HG03354 (cell line): ENCODE measurements at regions not wholly inside any gene's neighbourhood (a gene's known extent, or its start where the extent isn't known, plus 50 kb on each side); places are given as distances from the start of the nearest gene placed in this dataset.

Source experiments
- ATAC-seq: cut with Tn5 transposase; IDR thresholded peaks from one replicate; pipeline ENCODE4 v1.9.1; 2021; ENCODE audit warnings: mild to moderate bottlenecking; ENCODE audit not compliant: unreplicated experiment, poor library complexity, severe bottlenecking

DNA sequence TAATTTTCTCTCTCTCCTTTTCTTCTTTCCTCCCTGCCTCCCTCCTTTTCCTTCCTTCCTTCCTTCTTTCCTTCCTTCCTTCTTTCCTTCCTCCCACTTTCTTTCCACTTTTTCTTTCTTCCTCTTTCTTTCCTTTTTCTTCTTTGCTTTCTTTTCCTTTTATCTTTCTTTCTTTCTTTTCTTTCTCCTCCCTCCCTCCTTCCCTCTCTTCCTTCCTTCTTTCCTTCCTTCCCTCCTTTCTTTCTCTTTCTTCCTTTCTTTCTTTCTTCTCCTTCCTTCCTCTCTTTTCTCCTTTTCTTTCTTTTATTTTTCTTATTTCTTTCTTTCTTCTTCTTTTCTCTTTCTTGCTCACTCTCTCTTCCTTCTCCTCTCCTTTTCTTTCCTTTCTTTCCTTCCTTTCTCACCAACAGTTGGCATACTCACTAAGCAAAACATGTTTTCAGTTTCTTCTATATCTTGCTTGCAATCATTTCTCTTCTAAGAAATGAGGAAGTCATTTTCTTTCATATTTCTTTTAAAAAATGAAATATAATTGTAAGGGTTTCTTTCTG lies 97.1 kb upstream of the MAF start:
- ATAC-seq, result no peak

DNA sequence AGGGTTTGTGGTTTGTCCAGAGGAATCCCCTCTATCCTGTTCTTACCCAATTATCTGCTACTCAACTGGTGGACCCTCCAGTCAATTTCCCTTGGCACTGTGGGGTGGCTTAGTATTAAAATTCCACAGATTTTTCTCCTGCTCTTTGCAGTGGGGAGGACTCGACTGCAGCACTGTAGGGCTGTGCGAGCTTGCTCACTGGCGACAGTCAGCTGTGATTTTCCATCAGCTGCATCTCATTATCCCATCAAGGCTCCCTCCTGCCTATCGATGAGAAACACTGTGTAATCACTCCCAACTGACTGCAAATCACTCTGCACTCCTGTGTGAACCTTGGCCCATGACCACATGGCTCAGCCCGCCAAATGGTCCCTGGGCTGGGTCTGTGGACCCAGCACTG lies 90.5 kb upstream of the MAF start:
- no peak for ATAC-seq

DNA sequence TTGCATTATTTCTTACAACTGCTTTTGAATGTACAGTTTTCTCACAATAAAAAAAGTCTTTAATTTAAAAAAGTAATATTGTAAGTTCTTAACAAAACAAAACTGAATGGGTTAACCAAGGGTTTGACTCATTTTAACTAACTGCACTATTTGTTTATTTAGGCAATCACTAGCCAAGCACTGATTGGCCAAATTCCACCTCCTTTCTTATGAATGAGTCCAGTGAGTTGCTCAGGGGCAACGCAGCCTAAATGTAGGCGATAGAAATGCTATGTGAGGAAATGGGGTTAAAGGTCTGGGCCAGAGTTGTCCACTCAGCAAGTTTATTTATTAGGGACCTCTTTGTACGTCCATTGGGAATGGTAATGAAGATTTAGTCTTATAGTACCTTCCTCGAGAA lies 89.6 kb upstream of the MAF start:
- ATAC-seq, result no peak

DNA sequence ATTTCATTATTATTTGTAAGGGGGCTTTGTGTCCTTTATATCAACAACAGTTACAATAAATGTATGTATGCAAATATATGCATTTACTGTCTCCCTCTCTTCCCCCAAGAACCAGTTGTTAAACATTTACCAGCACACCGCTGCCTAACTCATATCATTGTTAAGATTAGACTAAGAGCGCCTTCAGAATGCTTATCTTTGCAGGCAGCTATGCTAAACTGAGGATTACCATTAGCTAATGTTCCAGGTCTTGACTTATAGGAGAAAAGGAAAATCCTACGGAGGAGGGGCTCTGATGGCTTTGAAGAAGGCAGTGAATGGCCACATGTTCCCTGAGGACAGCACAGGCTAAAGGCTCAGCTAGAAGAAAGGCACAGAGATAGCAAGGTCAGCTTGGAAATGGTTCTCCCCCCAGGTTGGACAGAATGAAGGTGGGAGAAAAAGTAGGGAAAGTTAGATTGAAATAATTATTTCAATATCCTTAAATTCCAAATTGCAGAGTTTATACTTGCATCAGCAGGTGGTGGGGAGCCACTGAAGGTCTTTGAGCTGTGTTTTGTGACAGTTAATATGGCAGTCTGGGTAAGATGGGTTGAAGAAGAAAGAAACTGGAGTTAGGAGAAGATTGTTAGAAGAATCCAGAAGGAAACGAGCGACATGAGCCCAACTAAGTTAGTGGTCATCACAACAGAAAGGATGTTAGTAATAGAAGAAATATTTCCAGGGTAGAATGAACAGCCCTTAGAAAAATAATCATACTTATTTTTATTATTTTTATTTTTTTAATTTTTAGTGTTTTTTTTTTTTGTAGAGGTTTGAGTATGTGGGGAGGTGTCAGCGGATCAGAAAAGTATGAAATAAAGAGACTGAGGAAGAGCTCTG lies 87.0 kb upstream of the MAF start:
- no peak for ATAC-seq

DNA sequence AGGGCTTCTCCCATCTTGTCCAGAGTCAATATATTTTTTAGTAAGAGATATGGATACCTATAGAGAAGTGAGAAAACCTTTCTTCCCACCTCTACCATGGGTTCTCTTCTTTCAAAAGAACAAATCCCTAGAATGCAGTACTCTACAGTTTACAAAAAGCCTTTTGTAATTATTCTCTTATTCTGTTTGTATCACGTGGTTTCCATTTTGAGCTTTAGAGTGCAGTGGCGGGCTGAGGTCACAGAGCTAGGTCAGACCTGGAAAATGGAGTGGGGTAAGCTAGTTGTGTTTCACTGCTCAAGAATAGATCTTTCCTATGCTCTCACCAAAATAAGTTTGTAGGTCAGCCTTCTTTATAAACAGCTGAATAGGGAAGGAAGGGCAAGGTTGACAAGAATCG lies 85.3 kb upstream of the MAF start:
- no peak for ATAC-seq

DNA sequence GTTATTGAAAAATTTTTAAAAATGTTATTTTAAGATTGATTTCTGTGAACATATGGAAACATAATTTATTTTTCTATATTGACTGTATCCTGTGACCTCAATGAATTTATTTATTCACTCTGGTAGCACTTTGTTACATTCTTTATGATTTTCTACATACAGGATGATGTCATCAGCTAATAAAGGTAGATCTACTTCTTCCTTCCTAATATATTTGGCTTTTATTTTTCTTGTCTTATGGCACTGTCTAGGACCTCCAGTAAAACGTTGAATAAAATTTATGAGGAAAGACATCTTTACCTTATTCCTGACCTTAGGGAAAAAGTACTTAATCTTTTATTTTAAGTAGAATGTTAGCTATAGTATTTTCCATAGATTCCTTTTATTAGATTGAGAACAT lies 78.8 kb upstream of the MAF start:
- ATAC-seq, result no peak

DNA sequence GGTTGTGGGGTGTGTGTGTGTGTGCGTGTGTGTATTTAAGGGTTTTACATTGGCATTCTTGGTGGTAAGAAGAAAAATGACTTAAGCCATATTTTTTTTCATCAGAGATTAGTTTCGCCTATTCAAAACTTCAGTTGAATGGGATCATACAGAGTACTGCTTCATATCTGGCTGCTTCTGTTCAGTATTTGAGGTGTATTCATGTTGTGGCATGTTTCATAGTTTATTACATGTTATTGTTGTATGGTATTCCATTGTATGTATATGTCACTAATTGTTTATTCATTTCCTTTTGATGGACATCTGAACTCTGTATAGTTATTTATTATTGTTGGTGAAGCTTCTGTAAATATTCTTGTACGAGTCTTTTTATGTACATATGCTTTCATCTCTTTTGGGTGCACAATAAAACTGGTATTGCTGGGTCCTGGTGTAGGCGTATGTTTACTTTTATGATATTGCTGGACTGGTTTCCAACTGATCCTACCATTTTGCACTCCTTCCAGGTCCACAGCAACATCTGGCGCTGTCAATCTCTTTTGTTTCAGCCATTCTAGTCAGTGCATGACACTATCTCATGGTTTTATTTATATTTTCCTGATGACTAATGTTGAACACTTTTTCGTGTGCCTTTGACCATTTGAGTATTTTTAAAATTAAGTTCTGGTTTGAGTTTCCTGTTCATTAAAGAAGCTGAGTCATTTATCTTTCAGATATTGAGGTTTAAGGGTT lies 77.4 kb upstream of the MAF start:
- no peak for ATAC-seq

DNA sequence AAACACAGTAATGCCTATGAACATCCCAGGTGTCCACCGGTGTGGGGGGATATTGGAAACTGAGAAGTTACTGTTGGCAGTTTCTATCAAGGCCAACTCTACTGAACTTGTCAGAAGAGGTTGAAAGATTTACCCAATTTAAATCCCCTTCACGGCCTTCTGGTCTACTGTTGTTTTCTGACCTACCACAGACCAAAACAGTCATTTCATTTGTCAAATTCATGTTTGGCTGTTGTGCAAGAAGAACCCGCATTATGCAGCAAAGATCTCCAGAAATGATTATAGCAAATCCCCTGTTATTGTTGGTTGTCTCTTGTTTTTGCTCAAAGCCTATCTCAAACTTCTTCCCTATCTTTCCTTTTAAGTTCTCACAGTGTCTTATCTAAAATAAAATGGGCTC lies 73.1 kb upstream of the MAF start:
- no peak for ATAC-seq

DNA sequence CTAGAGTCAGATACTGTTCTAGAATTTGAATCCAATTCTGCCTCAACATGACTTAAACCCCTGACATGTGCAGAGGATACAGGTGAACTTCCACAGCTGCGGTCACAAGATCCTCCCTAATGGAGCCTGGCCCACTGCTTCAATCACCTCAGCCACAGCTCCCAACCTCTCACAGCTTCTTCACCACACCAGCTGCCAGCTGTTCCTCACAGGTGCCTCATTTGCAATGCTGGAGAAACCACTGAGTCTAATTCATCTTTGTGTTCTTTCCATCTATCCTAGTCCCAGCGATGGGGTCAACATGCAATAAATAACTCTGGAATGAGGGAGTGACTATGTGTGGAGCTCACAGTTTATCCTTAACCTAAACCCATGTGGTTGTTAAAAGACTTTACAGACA lies 72.0 kb upstream of the MAF start:
- ATAC-seq, result no peak

DNA sequence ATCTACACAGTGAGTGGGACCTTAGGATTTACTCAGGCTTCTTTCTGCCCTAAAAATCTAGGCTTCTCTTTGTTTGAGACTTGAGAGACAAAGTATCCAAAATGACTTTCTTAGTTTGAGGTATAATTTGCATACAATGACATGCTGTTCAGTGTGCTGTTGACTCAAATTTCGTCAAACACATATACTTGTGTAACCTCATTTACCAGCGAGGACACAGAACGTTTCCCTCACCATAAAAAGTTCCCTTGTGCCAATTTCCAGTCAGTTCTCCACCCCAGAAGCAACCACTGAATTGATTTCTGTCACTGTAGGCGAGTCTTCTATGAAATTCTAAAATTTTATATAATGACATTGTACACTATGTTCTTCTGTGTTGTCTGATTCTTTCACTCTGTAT lies 68.0 kb upstream of the MAF start:
- ATAC-seq, result no peak

DNA sequence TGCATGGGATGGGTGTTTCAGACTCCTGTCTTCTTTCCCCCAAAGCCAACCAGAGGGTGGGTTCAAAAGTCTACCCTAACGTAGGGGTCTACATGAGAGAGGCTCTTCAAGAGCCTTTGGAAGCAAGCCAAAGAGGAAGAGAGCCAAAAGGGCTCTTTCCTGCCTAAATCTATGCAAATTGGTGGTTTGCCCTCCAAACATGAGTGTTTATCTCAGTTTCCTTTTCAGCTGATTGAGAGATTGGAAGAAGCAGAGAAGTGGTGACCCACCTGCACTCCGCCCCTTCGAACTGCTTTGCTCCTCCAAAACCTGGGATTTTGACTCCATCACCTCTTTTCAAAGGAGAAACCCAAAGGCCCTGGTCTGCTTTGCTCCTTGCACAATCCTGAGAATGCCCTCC lies 65.4 kb upstream of the MAF start:
- no peak for ATAC-seq

DNA sequence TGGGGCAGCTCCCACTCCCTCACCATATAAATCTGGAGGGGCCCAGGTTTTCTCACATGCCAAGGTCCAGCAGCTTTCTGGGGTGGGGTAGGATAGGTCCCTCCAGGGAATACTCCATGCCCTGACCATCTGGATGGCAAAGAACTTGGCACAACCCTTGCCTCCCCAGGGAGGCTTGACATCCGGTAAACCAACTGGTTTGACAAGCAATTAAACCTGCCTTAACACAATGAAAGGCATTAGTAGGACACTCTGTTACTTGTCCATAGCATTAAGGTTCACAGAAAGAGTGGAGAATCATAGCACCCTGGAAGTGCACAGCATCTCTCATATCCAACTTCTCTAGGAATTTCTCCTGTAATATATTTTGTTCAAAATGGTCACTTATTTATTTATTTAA lies 63.9 kb upstream of the MAF start:
- no peak for ATAC-seq

DNA sequence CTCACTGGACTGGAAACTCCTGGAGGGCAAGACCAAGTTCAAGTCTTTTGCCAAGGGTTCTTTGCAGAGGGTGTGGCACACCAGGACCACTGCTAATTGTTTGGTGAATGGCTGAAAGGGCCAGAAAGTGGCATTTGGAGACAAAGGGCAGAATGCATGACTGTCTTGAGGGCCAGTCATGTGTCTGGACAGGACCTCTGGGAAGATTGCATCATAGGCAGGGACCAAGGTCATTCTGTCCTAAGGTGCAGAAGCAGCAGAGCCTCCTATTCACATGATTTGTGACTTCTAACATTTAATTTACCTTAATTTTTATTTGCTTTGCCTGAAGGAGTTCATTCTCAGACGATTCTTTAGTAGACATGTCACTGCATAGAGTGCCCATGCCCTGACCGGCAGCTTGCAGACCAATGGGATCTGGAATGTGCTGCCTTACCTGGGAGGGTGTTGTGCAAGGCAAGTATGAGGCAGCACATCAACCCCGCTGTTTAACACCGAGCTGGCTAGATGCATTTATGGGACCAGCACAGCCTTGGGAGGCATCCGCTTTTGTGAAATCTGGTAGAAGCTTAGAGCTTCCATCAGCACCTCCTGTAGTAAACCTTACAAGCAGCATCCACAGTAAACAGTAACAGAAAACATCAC lies 62.3 kb upstream of the MAF start:
- ATAC-seq, result no peak

DNA sequence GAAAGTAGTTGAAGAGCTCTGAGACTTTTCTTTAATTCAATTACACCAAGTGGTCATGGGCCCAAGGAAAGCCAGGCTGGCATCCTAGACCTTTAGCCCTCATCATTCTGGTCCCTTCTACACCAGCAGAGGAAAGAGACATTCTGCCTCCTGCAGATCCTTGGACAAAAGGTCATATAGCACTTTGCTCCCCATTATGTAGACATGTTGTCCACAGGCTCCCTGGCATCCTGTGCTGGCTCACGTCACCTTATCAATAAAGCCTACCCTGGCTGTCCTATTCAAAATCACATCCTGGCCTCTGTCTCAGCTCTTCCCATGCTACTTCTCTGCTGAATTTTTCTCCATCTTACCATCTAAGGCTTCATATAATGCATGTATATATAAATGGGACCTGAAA lies 61.6 kb upstream of the MAF start:
- ATAC-seq, result no peak

DNA sequence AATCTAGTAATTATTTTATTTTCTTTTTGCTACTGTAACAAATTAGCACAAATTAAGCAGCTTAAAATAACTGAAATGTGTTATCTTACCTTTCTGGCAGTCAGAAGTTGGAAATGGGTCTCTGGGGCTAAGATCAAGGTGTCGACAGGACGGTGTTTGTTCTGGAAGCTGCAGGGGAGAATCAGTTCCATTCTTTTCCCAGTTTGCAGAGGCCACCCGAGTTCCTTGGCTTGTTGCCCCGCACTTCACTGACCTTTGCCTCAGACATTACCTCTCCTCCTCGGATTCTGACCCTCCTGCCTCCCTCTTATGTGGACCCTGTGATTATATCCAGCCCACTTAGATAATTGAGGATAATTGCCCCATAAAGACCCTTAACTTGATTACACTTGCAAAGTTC lies 61.0 kb upstream of the MAF start:
- no peak for ATAC-seq

DNA sequence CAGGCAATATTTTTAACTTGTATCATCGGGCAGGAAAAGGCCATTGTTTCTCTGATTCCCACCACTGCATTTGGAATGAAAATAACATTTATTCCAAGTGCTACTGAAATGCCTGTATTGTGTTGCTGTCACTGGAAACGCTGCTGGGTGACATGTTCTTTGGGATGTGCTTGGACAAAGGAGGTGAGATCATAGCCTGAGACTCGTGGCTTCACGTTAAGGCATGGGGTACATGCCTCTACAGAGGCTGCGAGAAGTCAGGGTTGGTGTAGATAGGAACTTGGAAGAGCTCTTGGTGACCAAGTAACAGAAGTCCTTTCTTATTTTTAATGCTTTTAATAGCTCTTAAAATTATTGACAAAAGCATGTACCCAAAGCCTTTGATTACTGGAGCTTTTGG lies 58.8 kb upstream of the MAF start:
- no peak for ATAC-seq

DNA sequence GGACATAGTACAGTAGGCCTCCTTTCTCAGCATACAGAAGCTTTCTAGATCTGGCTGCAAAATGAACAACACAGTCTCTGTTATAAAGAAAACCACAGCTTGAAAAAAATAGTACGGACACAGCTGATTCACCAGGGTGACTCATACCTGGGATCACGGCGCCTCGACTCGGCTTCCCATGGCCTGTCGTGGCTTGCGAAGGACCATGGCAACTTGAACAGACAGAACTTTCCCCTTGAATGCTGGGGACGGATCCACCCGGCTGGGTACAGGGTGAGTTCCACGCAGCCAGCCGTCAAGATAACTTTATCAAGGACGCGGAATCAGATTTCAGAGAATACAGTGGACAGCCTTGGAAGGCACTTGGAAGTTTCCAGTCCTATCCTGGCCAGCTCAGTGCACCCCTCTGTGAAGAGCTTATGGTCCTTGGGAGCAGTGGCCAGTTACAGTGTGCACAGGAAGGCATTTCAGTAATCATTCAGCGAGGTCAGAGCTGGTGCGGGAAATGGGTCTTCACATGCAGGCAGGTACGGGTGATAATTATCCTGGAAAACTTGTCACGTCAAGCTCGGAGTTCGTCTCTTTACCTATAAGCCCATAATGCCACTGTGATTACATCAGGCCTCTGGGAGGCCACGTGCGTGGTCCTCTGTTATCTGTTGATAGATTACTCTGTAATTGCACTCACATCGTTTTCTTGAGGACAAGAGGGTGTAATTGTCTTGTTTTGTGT lies 57.9 kb upstream of the MAF start:
- ATAC-seq, result no peak

DNA sequence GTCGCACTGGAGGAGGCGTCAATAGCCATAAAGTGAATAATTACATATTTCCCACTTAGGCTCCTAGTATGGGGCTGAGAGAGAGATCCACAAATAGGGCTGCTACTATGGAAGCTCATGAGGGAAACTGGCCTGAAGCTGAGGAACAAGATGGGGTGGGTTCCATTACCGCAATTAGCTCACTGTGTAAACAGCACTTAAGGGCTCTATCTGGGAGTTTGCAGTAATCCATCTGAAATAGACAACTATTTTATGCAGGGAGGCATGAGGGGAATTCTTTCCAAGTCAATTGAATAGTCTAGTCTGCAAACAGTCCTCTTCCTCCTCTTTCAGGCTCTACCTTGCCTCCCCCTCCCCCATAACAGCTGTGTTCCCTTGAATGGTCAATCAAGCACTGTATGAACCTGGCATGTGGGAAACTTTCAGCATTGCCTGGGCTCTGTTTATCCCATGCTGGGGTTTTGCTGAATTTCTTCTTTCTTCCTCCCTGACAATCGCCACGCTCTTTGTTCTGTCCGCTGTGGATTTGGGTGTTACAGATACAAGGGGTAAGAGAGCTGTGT lies 56.1 kb upstream of the MAF start:
- no peak for ATAC-seq

DNA sequence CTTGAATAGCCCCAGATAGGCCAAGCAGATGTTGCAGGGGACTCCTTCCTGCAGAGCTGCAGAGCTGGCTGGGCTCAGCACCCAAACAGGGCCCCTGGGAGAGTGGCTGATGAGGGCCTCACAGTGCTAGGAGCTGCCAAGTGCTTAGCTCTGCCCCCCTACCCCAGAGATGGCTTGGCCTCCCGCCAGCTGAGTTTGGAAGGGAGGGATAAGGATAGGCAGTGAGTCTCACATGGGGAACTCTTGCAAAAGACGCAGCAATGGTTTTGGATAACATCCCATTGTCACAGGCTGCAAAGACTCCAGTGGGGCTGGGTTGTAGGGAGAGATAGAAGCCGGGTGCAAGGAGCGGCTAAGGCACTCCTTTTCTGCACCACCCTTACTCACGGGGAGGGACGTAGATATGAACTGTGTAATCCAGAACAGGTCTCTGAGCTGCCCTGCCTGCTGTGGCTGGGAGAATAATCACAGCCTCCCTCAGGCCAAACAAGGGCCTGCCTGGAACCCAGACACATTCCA lies 52.9 kb upstream of the MAF start:
- ATAC-seq, result no peak
